H9 (cell line): ENCODE measurements at regions not wholly inside any gene's neighbourhood (a gene's known extent, or its start where the extent isn't known, plus 50 kb on each side); places are given as distances from the start of the nearest gene placed in this dataset.

Experiments
- DNase-seq: peaks from one replicate; pipeline ENCODE4 v3.0.0-alpha.2; 2017
- H2AFZ ChIP-seq: one replicate; pipeline ENCODE4 v1.6.1; 2013; ENCODE audit warnings: mild to moderate bottlenecking, low read length, control low read depth, moderate library complexity
- H2AK5ac ChIP-seq: 2 replicates; pipeline ENCODE4 v1.6.1; 2013; ENCODE audit warnings: low read length, control low read depth, mixed read lengths; ENCODE audit not compliant: insufficient read length
- H2BK120ac ChIP-seq: one replicate; pipeline ENCODE4 v1.6.1; 2013; ENCODE audit warnings: low read depth, mild to moderate bottlenecking, low read length, control low read depth, inconsistent platforms; ENCODE audit not compliant: poor library complexity, severe bottlenecking
- H2BK12ac ChIP-seq: 2 replicates; pipeline ENCODE4 v1.6.1; 2013; ENCODE audit warnings: low read length, control low read depth, mixed read lengths, low read depth; ENCODE audit not compliant: insufficient read length
- H2BK15ac ChIP-seq: 2 replicates; pipeline ENCODE4 v1.6.1; 2013; ENCODE audit warnings: low read depth, low read length, control low read depth
- H2BK20ac ChIP-seq: one replicate; pipeline ENCODE4 v1.6.1; 2013; ENCODE audit warnings: low read depth, mild to moderate bottlenecking, low read length, control low read depth, inconsistent platforms; ENCODE audit not compliant: poor library complexity, severe bottlenecking
- H2BK5ac ChIP-seq: 2 replicates; pipeline ENCODE4 v1.6.1; 2013; ENCODE audit warnings: low read length, control low read depth, mixed read lengths; ENCODE audit not compliant: insufficient read length
- H3K14ac ChIP-seq: 2 replicates; pipeline ENCODE4 v1.6.1; 2013; ENCODE audit warnings: low read length, control low read depth; ENCODE audit not compliant: insufficient read depth
- H3K18ac ChIP-seq: 2 replicates; pipeline ENCODE4 v1.6.1; 2013; ENCODE audit warnings: low read depth, mild to moderate bottlenecking, mixed read lengths, low read length, control low read depth; ENCODE audit not compliant: insufficient read length
- H3K23ac ChIP-seq: 2 replicates; pipeline ENCODE4 v1.6.1; 2013; ENCODE audit warnings: low read length, control low read depth, mixed read lengths, low read depth; ENCODE audit not compliant: insufficient read length
- H3K23me2 ChIP-seq: 2 replicates; pipeline ENCODE4 v1.6.1; 2013; ENCODE audit warnings: low read depth, mild to moderate bottlenecking, mixed read lengths, low read length, control low read depth; ENCODE audit not compliant: insufficient read length, poor library complexity, severe bottlenecking
- H3K27ac ChIP-seq: 2 replicates; pipeline ENCODE4 v1.5.1; 2013; ENCODE audit warnings: low read length, control low read depth, mixed read lengths, low read depth; ENCODE audit not compliant: insufficient read length
- H3K27me3 ChIP-seq: 2 replicates; pipeline ENCODE4 v1.6.1; 2013; ENCODE audit warnings: low read length, control low read depth, inconsistent platforms; ENCODE audit not compliant: insufficient read depth
- H3K4ac ChIP-seq: 2 replicates; pipeline ENCODE4 v1.6.1; 2013; ENCODE audit warnings: low read depth, mild to moderate bottlenecking, control low read depth, inconsistent platforms, low read length, moderate library complexity
- H3K4me1 ChIP-seq: 2 replicates; pipeline ENCODE4 v1.6.1; 2013; ENCODE audit warnings: low read length, control low read depth, inconsistent platforms; ENCODE audit not compliant: insufficient read depth
- H3K4me2 ChIP-seq: 2 replicates; pipeline ENCODE4 v1.6.1; 2013; ENCODE audit warnings: low read length, control low read depth, mixed read lengths; ENCODE audit not compliant: insufficient read length, insufficient read depth
- H3K56ac ChIP-seq: 2 replicates; pipeline ENCODE4 v1.6.1; 2013; ENCODE audit warnings: low read depth, mild to moderate bottlenecking, mixed read lengths, low read length, control low read depth; ENCODE audit not compliant: insufficient read length
- H3K79me1 ChIP-seq: 2 replicates; pipeline ENCODE4 v1.6.1; 2013; ENCODE audit warnings: low read depth, mild to moderate bottlenecking, moderate library complexity, low read length, control low read depth, inconsistent platforms; ENCODE audit not compliant: insufficient read depth, poor library complexity, severe bottlenecking
- H3K79me2 ChIP-seq: 2 replicates; pipeline ENCODE4 v1.6.1; 2013; ENCODE audit warnings: low read length, control low read depth, inconsistent platforms; ENCODE audit not compliant: insufficient read depth
- H3K9ac ChIP-seq: 2 replicates; pipeline ENCODE4 v1.6.1; 2013; ENCODE audit warnings: low read length, control low read depth, mixed read lengths; ENCODE audit not compliant: insufficient read length; ENCODE audit errors: extremely low read depth
- H3K9me3 ChIP-seq: one replicate; pipeline ENCODE4 v1.6.1; 2013; ENCODE audit warnings: low read depth, low read length, inconsistent platforms; ENCODE audit not compliant: control insufficient read depth
- H3T11ph ChIP-seq: one replicate; pipeline ENCODE4 v1.6.1; 2013; ENCODE audit warnings: mild to moderate bottlenecking, low read length, control low read depth, inconsistent platforms
- H4K20me1 ChIP-seq: one replicate; pipeline ENCODE4 v1.6.1; 2013; ENCODE audit not compliant: control insufficient read depth, insufficient read length, insufficient read depth
- H4K5ac ChIP-seq: 2 replicates; pipeline ENCODE4 v1.6.1; 2013; ENCODE audit warnings: low read depth, mild to moderate bottlenecking, mixed read lengths, low read length, control low read depth; ENCODE audit not compliant: insufficient read length
- H4K8ac ChIP-seq: replicated peaks from 2 replicates; pipeline ENCODE4 v1.6.1; 2013; ENCODE audit warnings: low read length, control low read depth, mixed read lengths, low read depth; ENCODE audit not compliant: insufficient read length
- H4K91ac ChIP-seq: 2 replicates; pipeline ENCODE4 v1.6.1; 2013; ENCODE audit warnings: low read depth, mild to moderate bottlenecking, moderate library complexity, mixed read lengths, low read length, control low read depth; ENCODE audit not compliant: insufficient read length
- H3K27ac Mint-ChIP-seq, 3 experiments: 2 replicates in 2 of 3; 3 replicates in 1 of 3; pipeline ENCODE4 v1.8.0; 2020 to 2021; ENCODE audit warnings: mixed read lengths in 3 of 3, mild to moderate bottlenecking in 1 of 3, moderate library complexity in 1 of 3
- H3K27me3 Mint-ChIP-seq: 2 replicates; pipeline ENCODE4 v1.8.0; 2021; ENCODE audit warnings: low read depth, mild to moderate bottlenecking, moderate library complexity, mixed read lengths
- H3K36me3 Mint-ChIP-seq, 3 experiments: 2 replicates in 2 of 3; 3 replicates in 1 of 3; pipeline ENCODE4 v1.8.0; 2020 to 2021; ENCODE audit warnings: low read depth in 3 of 3, mixed read lengths in 3 of 3; ENCODE audit not compliant: insufficient read depth in 1 of 3
- H3K4me1 Mint-ChIP-seq, 2 experiments: 2 replicates each; pipeline ENCODE4 v1.8.0; 2020; ENCODE audit warnings: mixed read lengths in 2 of 2
- H3K4me3 Mint-ChIP-seq, 2 experiments: 2 replicates in 1 of 2; 3 replicates in 1 of 2; pipeline ENCODE4 v1.8.0; 2020 to 2021; ENCODE audit warnings: mild to moderate bottlenecking in 2 of 2, mixed read lengths in 2 of 2, moderate library complexity in 1 of 2
- H3K9me3 Mint-ChIP-seq, 2 experiments: 2 replicates in 1 of 2; 3 replicates in 1 of 2; pipeline ENCODE4 v1.8.0; 2020; ENCODE audit warnings: mild to moderate bottlenecking in 2 of 2, mixed read lengths in 2 of 2, moderate library complexity in 1 of 2
- CTCF ChIP-seq: fragments of 200-600 bp; sonication (generic); conservative IDR thresholded peaks from 3 replicates; pipeline ENCODE4 v1.8.0; 2021; ENCODE audit warnings: antibody characterized with exemption, mild to moderate bottlenecking
- WGBS: extraction: QIAGEN DNeasy Blood & Tissue Kit; methylation state at CpG from one replicate; pipeline ENCODE4 v1.1.7; 2013; ENCODE audit warnings: missing lambda C conversion rate, low lambda C conversion rate, mixed read lengths; ENCODE audit not compliant: insufficient read length; ENCODE audit errors: extremely low coverage; 5-methylcytosine and 5-hydroxymethylcytosine counted together

GRCh38 chr17:68686108-68686988 is 85.2 kb upstream of the FAM20A start:
- Histone ChIP-seq H2BK12ac (no peak overlapping the region), H3K4ac (no peak overlapping the region), H3K27ac (no peak overlapping the region), H2BK5ac (no peak overlapping the region), H3K9me3 (no peaks in the 10 kb centered on the region), H3K79me1 (no peaks in the 10 kb centered on the region), H4K20me1 (no peaks in the 10 kb centered on the region), H3K18ac (no peak overlapping the region), H3K56ac (no peak overlapping the region), H3K23me2 (no peaks in the 10 kb centered on the region), H2BK20ac (no peak overlapping the region), H3K79me2 (no peaks in the 10 kb centered on the region), H2AFZ (no peak overlapping the region), H3K9ac (no peak overlapping the region), H3K4me1 (no peaks in the 10 kb centered on the region), H4K5ac (no peak overlapping the region), H3K14ac (no peak overlapping the region; the same call in 1 of the 2 replicates), H2BK120ac (no peak overlapping the region), H2AK5ac (no peak overlapping the region), H3K4me2 (no peak overlapping the region), H4K91ac (no peak overlapping the region), H4K8ac (no peak overlapping the region), H3K27me3 (no peaks in the 10 kb centered on the region), H3T11ph (no peak overlapping the region), H3K23ac (no peak overlapping the region), H2BK15ac (no peak overlapping the region)
- no peaks in the 10 kb centered on the region; the same call in 1 of the 2 replicates for H3K27me3 Mint-ChIP-seq
- WGBS = no CpG with 5 or more reads among the region's 10 CpGs
- DNase-seq = no peak
- H3K36me3 Mint-ChIP-seq = peaks cover 0 to 11% (median 0%) of the 10 kb centered on the region in 3 experiments; a peak in 1 of 7 replicates
- H3K4me3 Mint-ChIP-seq = no peak overlapping the region; a peak in 1 of 5 replicates
- no peak for TF ChIP-seq CTCF
- H3K4me1 Mint-ChIP-seq = no peaks in the 10 kb centered on the region; a peak in 2 of 4 replicates
- H3K9me3 Mint-ChIP-seq = peaks cover 2 to 4% of the 10 kb centered on the region in 2 experiments; a peak in 2 of 5 replicates
- H3K27ac Mint-ChIP-seq = no peak overlapping the region
